ENCODE measurements at regions not wholly inside any gene's neighbourhood (a gene's known extent, or its start where the extent isn't known, plus 50 kb on each side); places are given as distances from the start of the nearest gene placed in this dataset.

GRCh38 chr7:20475756-20476155 is 139.7 kb upstream of the ABCB5 start:
- CTCF ChIA-PET, result no interaction called here
- H3K9me3 Mint-ChIP-seq (ENCODE audit: low read depth, unreplicated experiment), result peaks cover under 1% of the 10 kb centered on the region
- no peak for TF ChIP-seq CTCF (IDR thresholded peaks at IDR 0.05; ENCODE audit: unreplicated experiment)
- H3K36me3 Mint-ChIP-seq (ENCODE audit: insufficient read depth, unreplicated experiment), result no peaks in the 10 kb centered on the region
- no peak for DNase-seq
- no peak overlapping the region for H3K4me3 Mint-ChIP-seq (ENCODE audit: low read depth, unreplicated experiment)
- no peaks in the 10 kb centered on the region for H3K27me3 Mint-ChIP-seq (ENCODE audit: unreplicated experiment)
- no peaks in the 10 kb centered on the region for H3K4me1 Mint-ChIP-seq (ENCODE audit: low read depth, unreplicated experiment)
- no TSS peak for BruUV-seq (replicated peaks)
- intact Hi-C loops (cut with micrococcal nuclease; ENCODE audit: unreplicated experiment), result loop anchor here (10.0 kb wide), 1 partner anchor 1751 kb away; no protein-coding TSS in a partner anchor
- no peak overlapping the region for H3K27ac Mint-ChIP-seq (ENCODE audit: unreplicated experiment)

- Mint-ChIP-seq H3K9me3 (ENCODE audit: low read depth, unreplicated experiment) (peaks cover 2% of the 10 kb centered on the region), H3K4me1 (ENCODE audit: low read depth, unreplicated experiment) (no peaks in the 10 kb centered on the region), H3K4me3 (ENCODE audit: low read depth, unreplicated experiment) (no peak overlapping the region), H3K36me3 (ENCODE audit: insufficient read depth, unreplicated experiment) (no peaks in the 10 kb centered on the region), H3K27me3 (ENCODE audit: unreplicated experiment) (no peaks in the 10 kb centered on the region), H3K27ac (ENCODE audit: unreplicated experiment) (no peak overlapping the region)
- no TSS peak for BruUV-seq (replicated peaks)
- TF ChIP-seq CTCF (IDR thresholded peaks at IDR 0.05; ENCODE audit: unreplicated experiment), result no peak
- intact Hi-C loops (cut with micrococcal nuclease; ENCODE audit: unreplicated experiment), result loop anchor here (10.0 kb wide), 1 partner anchor 1752 kb away; no protein-coding TSS in a partner anchor
- CTCF ChIA-PET, result interaction anchor here (1.2 kb wide), 1 partner anchor 121 kb away, joined by 3 read pairs; no protein-coding TSS in a partner anchor
- no peak for DNase-seq
These were observed 138.4 kb upstream of the ABCB5 start for GRCh38 chr7:20477067-20477466.

GRCh38 chr7:20479706-20480105 is 135.8 kb upstream of the ABCB5 start:
- Mint-ChIP-seq H3K4me1 (ENCODE audit: low read depth, unreplicated experiment) (peaks cover 4% of the 10 kb centered on the region), H3K27me3 (ENCODE audit: unreplicated experiment) (no peaks in the 10 kb centered on the region), H3K36me3 (ENCODE audit: insufficient read depth, unreplicated experiment) (no peaks in the 10 kb centered on the region), H3K4me3 (ENCODE audit: low read depth, unreplicated experiment) (no peak overlapping the region), H3K27ac (ENCODE audit: unreplicated experiment) (no peak overlapping the region), H3K9me3 (ENCODE audit: low read depth, unreplicated experiment) (peaks cover 2% of the 10 kb centered on the region)
- BruUV-seq (replicated peaks), result no TSS peak
- intact Hi-C loops (cut with micrococcal nuclease; ENCODE audit: unreplicated experiment), result loop anchor here (10.0 kb wide), 1 partner anchor 1755 kb away; no protein-coding TSS in a partner anchor
- no peak for TF ChIP-seq CTCF (IDR thresholded peaks at IDR 0.05; ENCODE audit: unreplicated experiment)
- CTCF ChIA-PET, result no interaction called here
- no peak for DNase-seq

- BruUV-seq (replicated peaks), result no TSS peak
- Mint-ChIP-seq H3K27me3 (ENCODE audit: unreplicated experiment) (no peaks in the 10 kb centered on the region), H3K9me3 (ENCODE audit: low read depth, unreplicated experiment) (peaks cover 2% of the 10 kb centered on the region), H3K4me3 (ENCODE audit: low read depth, unreplicated experiment) (no peak overlapping the region), H3K4me1 (ENCODE audit: low read depth, unreplicated experiment) (peaks cover 8% of the 10 kb centered on the region), H3K27ac (ENCODE audit: unreplicated experiment) (no peak overlapping the region), H3K36me3 (ENCODE audit: insufficient read depth, unreplicated experiment) (no peaks in the 10 kb centered on the region)
- CTCF ChIA-PET, result interaction anchor here (0.7 to 1.0 kb wide), 2 partner anchors 138 to 1075 kb away, joined by 4 to 5 read pairs; no protein-coding TSS in a partner anchor
- DNase-seq, result no peak
- TF ChIP-seq CTCF (IDR thresholded peaks at IDR 0.05; ENCODE audit: unreplicated experiment), result no peak
- intact Hi-C loops (cut with micrococcal nuclease; ENCODE audit: unreplicated experiment), result no loop called here
These were observed 133.4 kb upstream of the ABCB5 start for GRCh38 chr7:20482071-20482470.
